ENCODE measurements at regions not wholly inside any gene's neighbourhood (a gene's known extent, or its start where the extent isn't known, plus 50 kb on each side); places are given as distances from the start of the nearest gene placed in this dataset.
A peak's percentile ranks its signal among the peaks of the same experiment; 100 is the strongest.

GRCh38 chr2:207311316-207312005 lies 145.7 kb upstream of the KLF7 start (continued):
- no peak for TF ChIP-seq GTF3C2 (IDR thresholded peaks at IDR 0.05; ENCODE audit: borderline replicate concordance, extremely low read depth, insufficient read length)
- no peak for TF ChIP-seq TAL1 (IDR thresholded peaks at IDR 0.05)
- no peak for TF ChIP-seq ZNF140 (CRISPR knock-in tag; IDR thresholded peaks at IDR 0.05)
- TF ChIP-seq SRSF3 (IDR thresholded peaks at IDR 0.05; ENCODE audit: insufficient read depth, low read length) = no peak
- TF ChIP-seq HDAC3 (IDR thresholded peaks at IDR 0.05; ENCODE audit: borderline replicate concordance, partially characterized antibody) = peak; percentile 53
- TF ChIP-seq TSC22D4 (tag; IDR thresholded peaks at IDR 0.05) = no peak
- no peak for TF ChIP-seq TRIM25 (IDR thresholded peaks at IDR 0.05; ENCODE audit: borderline replicate concordance)
- TF ChIP-seq POLR3A (IDR thresholded peaks at IDR 0.05; ENCODE audit: borderline replicate concordance, extremely low read depth, insufficient read depth, insufficient read length) = no peak
- no peak for TF ChIP-seq ZFPM2 (CRISPR knock-in tag; IDR thresholded peaks at IDR 0.05)
- TF ChIP-seq NUFIP1 (IDR thresholded peaks at IDR 0.05; ENCODE audit: partially characterized antibody) = no peak
- TF ChIP-seq ILF3 (IDR thresholded peaks at IDR 0.05; ENCODE audit: borderline replicate concordance) = no peak
- TF ChIP-seq JUNB (CRISPR knock-in tag; conservative IDR thresholded peaks at IDR 0.05) = peak; percentile 75; the same call in 1 of the 2 replicates
- no peak for TF ChIP-seq ID3 (CRISPR knock-in tag; IDR thresholded peaks at IDR 0.05)
- TF ChIP-seq ID3 (tag; IDR thresholded peaks at IDR 0.05) = no peak
- TF ChIP-seq FOXJ3 (CRISPR knock-in tag; IDR thresholded peaks at IDR 0.05) = no peak
- TF ChIP-seq VEZF1 (CRISPR knock-in tag; IDR thresholded peaks at IDR 0.05) = peak; percentile 14; the same call in 1 of the 2 replicates
- TF ChIP-seq HES1 (IDR thresholded peaks at IDR 0.05; ENCODE audit: low read depth) = no peak
- peak; percentile 88 for TF ChIP-seq TOE1 (IDR thresholded peaks at IDR 0.05; ENCODE audit: borderline replicate concordance)
- no peak for TF ChIP-seq TOE1 (CRISPR knock-in tag; IDR thresholded peaks at IDR 0.05; ENCODE audit: borderline replicate concordance, low read depth)
- TF ChIP-seq NFATC3 (IDR thresholded peaks at IDR 0.05) = no peak
- TF ChIP-seq HMG20A (CRISPR knock-in tag; conservative IDR thresholded peaks at IDR 0.05) = no peak
- no peak; the same call in 1 of the 2 replicates for TF ChIP-seq BACH1 (tag; IDR thresholded peaks at IDR 0.05)

Data from K562 (cell line).